ENCODE measurements at regions not wholly inside any gene's neighbourhood (a gene's known extent, or its start where the extent isn't known, plus 50 kb on each side); places are given as distances from the start of the nearest gene placed in this dataset.

GRCh38 chr21:38609580-38609979 is 111.3 kb upstream of the ERG start:
- H3K9me2 ChIP-seq (ENCODE audit: insufficient read depth): no peaks in the 10 kb centered on the region
- H3F3A ChIP-seq (ENCODE audit: insufficient read depth): no peaks in the 10 kb centered on the region
- no peaks in the 10 kb centered on the region for H3K36me3 ChIP-seq (ENCODE audit: low read depth)
- H3K4me1 ChIP-seq (ENCODE audit: insufficient read depth): no peaks in the 10 kb centered on the region
- H4K20me1 ChIP-seq (ENCODE audit: insufficient read depth): no peaks in the 10 kb centered on the region
- no peak overlapping the region for H3K4me3 ChIP-seq
- H3K9me3 ChIP-seq (ENCODE audit: low read depth): no peaks in the 10 kb centered on the region
- H3K4me2 ChIP-seq (ENCODE audit: unreplicated experiment): no peak overlapping the region
- no peak overlapping the region for H3K9ac ChIP-seq
- H3K27ac ChIP-seq: no peak overlapping the region
- no peaks in the 10 kb centered on the region for H3K79me2 ChIP-seq (ENCODE audit: insufficient read depth)
- H2AFZ ChIP-seq: no peak overlapping the region
- in situ Hi-C loops (cut with MboI): no loop called here
- DNase-seq: no peak
- 82 to 83% methylated on average over 4 of the region's 4 CpGs for WGBS, 2 experiments (ENCODE audit: low coverage in 1 of 2, low lambda C conversion rate in 2 of 2, missing lambda C conversion rate in 2 of 2)
- TF ChIP-seq EZH2 (IDR thresholded peaks at IDR 0.05; ENCODE audit: insufficient read depth, poor library complexity, severe bottlenecking) (no peak), EZH2phosphoT487 (IDR thresholded peaks at IDR 0.05; ENCODE audit: insufficient read depth, low read depth) (no peak)
- peaks cover 14% of the 10 kb centered on the region; the same call in 1 of the 2 replicates for H3K27me3 ChIP-seq (replicated peaks; ENCODE audit: insufficient read depth)

GRCh38 chr21:38610623-38611251 is 112.5 kb upstream of the ERG start:
- TF ChIP-seq EZH2 (IDR thresholded peaks at IDR 0.05; ENCODE audit: insufficient read depth, poor library complexity, severe bottlenecking): no peak
- TF ChIP-seq EZH2phosphoT487 (IDR thresholded peaks at IDR 0.05; ENCODE audit: insufficient read depth, low read depth): no peak
- Histone ChIP-seq H3K4me3 (no peak overlapping the region), H3K36me3 (ENCODE audit: low read depth) (no peaks in the 10 kb centered on the region), H3K27ac (no peak overlapping the region), H2AFZ (no peak overlapping the region), H3K27me3 (replicated peaks; ENCODE audit: insufficient read depth) (peaks cover 14% of the 10 kb centered on the region; the same call in 1 of the 2 replicates), H3K9ac (no peak overlapping the region), H4K20me1 (ENCODE audit: insufficient read depth) (no peaks in the 10 kb centered on the region), H3K9me3 (ENCODE audit: low read depth) (no peaks in the 10 kb centered on the region), H3K9me2 (ENCODE audit: insufficient read depth) (no peaks in the 10 kb centered on the region), H3F3A (ENCODE audit: insufficient read depth) (no peaks in the 10 kb centered on the region), H3K4me1 (ENCODE audit: insufficient read depth) (no peaks in the 10 kb centered on the region), H3K79me2 (ENCODE audit: insufficient read depth) (no peaks in the 10 kb centered on the region), H3K4me2 (ENCODE audit: unreplicated experiment) (no peak overlapping the region)
- in situ Hi-C loops (cut with MboI): no loop called here
- WGBS, 2 experiments (ENCODE audit: low coverage in 1 of 2, low lambda C conversion rate in 2 of 2, missing lambda C conversion rate in 2 of 2): 84 to 89% methylated on average over 9 of the region's 9 CpGs
- no peak for DNase-seq

GRCh38 chr21:38611277-38611676 is 113.0 kb upstream of the ERG start:
- no peak overlapping the region for H3K4me3 ChIP-seq
- no peaks in the 10 kb centered on the region for H3K36me3 ChIP-seq (ENCODE audit: low read depth)
- no peaks in the 10 kb centered on the region for H3K9me2 ChIP-seq (ENCODE audit: insufficient read depth)
- no peaks in the 10 kb centered on the region for H3K79me2 ChIP-seq (ENCODE audit: insufficient read depth)
- no peaks in the 10 kb centered on the region for H3F3A ChIP-seq (ENCODE audit: insufficient read depth)
- TF ChIP-seq EZH2phosphoT487 (IDR thresholded peaks at IDR 0.05; ENCODE audit: insufficient read depth, low read depth) (no peak), EZH2 (IDR thresholded peaks at IDR 0.05; ENCODE audit: insufficient read depth, poor library complexity, severe bottlenecking) (no peak)
- H4K20me1 ChIP-seq (ENCODE audit: insufficient read depth): no peaks in the 10 kb centered on the region
- in situ Hi-C loops (cut with MboI): no loop called here
- H3K27me3 ChIP-seq (replicated peaks; ENCODE audit: insufficient read depth): peaks cover 14% of the 10 kb centered on the region; the same call in 1 of the 2 replicates
- no peaks in the 10 kb centered on the region for H3K9me3 ChIP-seq (ENCODE audit: low read depth)
- H3K4me2 ChIP-seq (ENCODE audit: unreplicated experiment): no peak overlapping the region
- no peaks in the 10 kb centered on the region for H3K4me1 ChIP-seq (ENCODE audit: insufficient read depth)
- no peak overlapping the region for H3K27ac ChIP-seq
- 43 to 52% methylated on average over 8 of the region's 8 CpGs for WGBS, 2 experiments (ENCODE audit: low coverage in 1 of 2, low lambda C conversion rate in 2 of 2, missing lambda C conversion rate in 2 of 2)
- H3K9ac ChIP-seq: no peak overlapping the region
- DNase-seq: no peak
- no peak overlapping the region for H2AFZ ChIP-seq

GRCh38 chr21:38613686-38614085 is 115.4 kb upstream of the ERG start:
- Histone ChIP-seq H3K9me3 (ENCODE audit: low read depth) (no peaks in the 10 kb centered on the region), H3K9me2 (ENCODE audit: insufficient read depth) (no peaks in the 10 kb centered on the region), H3K27ac (no peak overlapping the region), H3K4me2 (ENCODE audit: unreplicated experiment) (no peak overlapping the region), H4K20me1 (ENCODE audit: insufficient read depth) (no peaks in the 10 kb centered on the region), H2AFZ (no peak overlapping the region), H3K9ac (no peak overlapping the region), H3K36me3 (ENCODE audit: low read depth) (no peaks in the 10 kb centered on the region), H3K4me3 (no peak overlapping the region), H3K79me2 (ENCODE audit: insufficient read depth) (no peaks in the 10 kb centered on the region), H3K4me1 (ENCODE audit: insufficient read depth) (no peaks in the 10 kb centered on the region), H3F3A (ENCODE audit: insufficient read depth) (no peaks in the 10 kb centered on the region), H3K27me3 (replicated peaks; ENCODE audit: insufficient read depth) (peaks cover 8% of the 10 kb centered on the region; the same call in 1 of the 2 replicates)
- no peak for DNase-seq
- WGBS, 2 experiments (ENCODE audit: low coverage in 1 of 2, low lambda C conversion rate in 2 of 2, missing lambda C conversion rate in 2 of 2): 60 to 67% methylated on average over 6 of the region's 6 CpGs
- in situ Hi-C loops (cut with MboI): no loop called here
- TF ChIP-seq EZH2phosphoT487 (IDR thresholded peaks at IDR 0.05; ENCODE audit: insufficient read depth, low read depth) (no peak), EZH2 (IDR thresholded peaks at IDR 0.05; ENCODE audit: insufficient read depth, poor library complexity, severe bottlenecking) (no peak)

All from GM23248 (cell line).